ENCODE measurements at regions not wholly inside any gene's neighbourhood (a gene's known extent, or its start where the extent isn't known, plus 50 kb on each side); places are given as distances from the start of the nearest gene placed in this dataset.

DNA sequence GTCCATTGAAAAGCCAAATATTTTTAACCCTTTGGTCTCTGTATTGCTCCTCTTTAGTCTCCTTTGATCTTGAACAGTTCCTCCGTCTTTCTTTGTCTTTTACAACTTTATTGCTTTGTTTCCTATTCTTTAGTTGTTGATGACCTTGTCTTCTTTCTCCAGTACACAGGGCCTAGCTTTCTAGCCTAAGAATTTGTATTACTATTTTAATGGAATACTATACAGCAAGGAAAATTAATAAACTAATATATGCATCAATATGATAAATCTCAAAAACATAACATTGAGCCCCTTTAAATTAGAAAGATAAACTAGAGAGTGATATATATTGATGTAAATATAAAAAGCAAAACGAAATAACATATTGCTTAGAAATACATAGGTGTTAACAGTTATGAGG is 88.7 kb downstream of the NR1D2 start:
- no peak for DNase-seq
- Histone ChIP-seq H4K12ac (ENCODE audit: low read depth, low read length) (no peak overlapping the region), H2AK5ac (ENCODE audit: low read length) (no peak overlapping the region), H2BK5ac (ENCODE audit: low read depth, low read length, poor library complexity) (no peak overlapping the region), H2AFZ (ENCODE audit: insufficient read depth, low read length, poor library complexity) (no peak overlapping the region), H2BK120ac (ENCODE audit: insufficient read depth, low read length, poor library complexity) (no peak overlapping the region), H2BK12ac (ENCODE audit: low read length) (no peak overlapping the region), H3K9me3 (ENCODE audit: insufficient read depth, low read depth, low read length) (peaks cover 2% of the 10 kb centered on the region), H3K4me1 (ENCODE audit: control insufficient read depth in 1 of 2, insufficient read depth in 2 of 2, low read length in 2 of 2) (peaks cover 0 to 2% of the 10 kb centered on the region in 2 experiments), H3K79me1 (ENCODE audit: low read length) (no peaks in the 10 kb centered on the region), H3K18ac (ENCODE audit: low read length) (no peak overlapping the region), H3K27me3 (ENCODE audit: insufficient read depth, low read length) (no peaks in the 10 kb centered on the region), H3K27ac (ENCODE audit: low read depth, low read length) (no peak overlapping the region), H4K8ac (ENCODE audit: low read depth, low read length) (no peak overlapping the region), H3K4me2 (ENCODE audit: low read length) (no peak overlapping the region), H3K9ac (ENCODE audit: low read length) (no peak overlapping the region), H3K4ac (ENCODE audit: low read depth, low read length) (no peak overlapping the region), H3K23ac (ENCODE audit: low read length) (no peak overlapping the region), H3K36me3 (ENCODE audit: control insufficient read depth in 1 of 2, insufficient read depth in 2 of 2, low read length in 2 of 2) (no peaks in the 10 kb centered on the region), H3K79me2 (ENCODE audit: control insufficient read depth, insufficient read depth, low read length, poor library complexity) (no peaks in the 10 kb centered on the region), H3K4me3 (ENCODE audit: low read depth, low read length) (no peak overlapping the region), H4K91ac (ENCODE audit: low read depth, low read length) (no peak overlapping the region), H3K14ac (ENCODE audit: low read length) (no peak overlapping the region)
- no CpG with 5 or more reads among the region's 2 CpGs for WGBS (ENCODE audit: extremely low coverage, insufficient coverage, insufficient read length)

DNA sequence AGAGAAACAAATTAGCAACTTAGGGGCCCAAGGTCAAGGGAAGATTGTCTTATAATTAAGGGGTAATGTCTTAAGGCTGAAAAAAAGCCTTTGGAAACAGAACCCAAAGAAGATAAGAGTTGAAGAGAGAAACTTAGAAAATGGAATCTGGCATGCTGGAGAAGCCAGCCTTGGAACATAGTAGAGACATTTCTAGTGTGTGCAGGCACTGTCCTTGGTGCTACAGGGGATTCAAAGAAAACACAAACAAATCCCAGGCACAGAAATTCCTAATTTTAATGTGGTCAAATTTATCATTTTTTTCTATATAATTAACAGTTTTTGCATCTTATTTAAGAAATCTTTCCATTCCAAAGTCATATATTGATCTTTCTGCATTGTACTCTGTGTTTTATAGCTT is 89.4 kb downstream of the NR1D2 start:
- no peak for DNase-seq
- Histone ChIP-seq H3K79me1 (ENCODE audit: low read length) (no peaks in the 10 kb centered on the region), H3K4me1 (ENCODE audit: control insufficient read depth in 1 of 2, insufficient read depth in 2 of 2, low read length in 2 of 2) (peaks cover 0 to 2% of the 10 kb centered on the region in 2 experiments), H3K36me3 (ENCODE audit: control insufficient read depth in 1 of 2, insufficient read depth in 2 of 2, low read length in 2 of 2) (no peaks in the 10 kb centered on the region), H3K4ac (ENCODE audit: low read depth, low read length) (no peak overlapping the region), H2BK5ac (ENCODE audit: low read depth, low read length, poor library complexity) (no peak overlapping the region), H2AK5ac (ENCODE audit: low read length) (no peak overlapping the region), H3K9me3 (ENCODE audit: insufficient read depth, low read depth, low read length) (peaks cover 2% of the 10 kb centered on the region), H2BK120ac (ENCODE audit: insufficient read depth, low read length, poor library complexity) (no peak overlapping the region), H3K4me2 (ENCODE audit: low read length) (no peak overlapping the region), H2BK12ac (ENCODE audit: low read length) (no peak overlapping the region), H4K8ac (ENCODE audit: low read depth, low read length) (no peak overlapping the region), H4K91ac (ENCODE audit: low read depth, low read length) (no peak overlapping the region), H3K9ac (ENCODE audit: low read length) (no peak overlapping the region), H3K14ac (ENCODE audit: low read length) (no peak overlapping the region), H3K18ac (ENCODE audit: low read length) (no peak overlapping the region), H2AFZ (ENCODE audit: insufficient read depth, low read length, poor library complexity) (no peak overlapping the region), H4K12ac (ENCODE audit: low read depth, low read length) (no peak overlapping the region), H3K23ac (ENCODE audit: low read length) (no peak overlapping the region), H3K27ac (ENCODE audit: low read depth, low read length) (no peak overlapping the region), H3K4me3 (ENCODE audit: low read depth, low read length) (no peak overlapping the region), H3K79me2 (ENCODE audit: control insufficient read depth, insufficient read depth, low read length, poor library complexity) (no peaks in the 10 kb centered on the region), H3K27me3 (ENCODE audit: insufficient read depth, low read length) (no peaks in the 10 kb centered on the region)

DNA sequence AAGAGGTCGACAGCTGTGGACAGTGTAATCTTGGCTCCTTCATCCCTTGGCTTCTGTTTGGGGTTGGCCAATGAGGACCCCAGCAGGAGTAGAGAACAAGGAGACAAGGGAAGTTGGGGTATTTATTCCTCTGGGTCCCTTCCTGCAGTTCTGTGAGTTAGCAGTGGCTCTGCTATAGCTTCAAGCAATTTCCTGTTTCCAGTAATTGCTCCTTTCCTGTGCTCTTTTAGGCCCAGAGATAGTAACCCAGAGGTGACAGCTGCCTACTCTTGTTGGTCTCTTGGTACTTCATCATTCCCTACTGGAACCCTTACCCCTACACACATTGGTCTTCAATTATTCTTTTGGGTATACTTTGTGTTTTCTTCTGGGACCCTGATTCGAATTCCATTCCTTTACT is 92.9 kb downstream of the NR1D2 start:
- H3K18ac ChIP-seq (ENCODE audit: low read length), result no peak overlapping the region
- H4K12ac ChIP-seq (ENCODE audit: low read depth, low read length), result no peak overlapping the region
- no peak overlapping the region for H3K9ac ChIP-seq (ENCODE audit: low read length)
- H2BK12ac ChIP-seq (ENCODE audit: low read length), result no peak overlapping the region
- H3K9me3 ChIP-seq (ENCODE audit: insufficient read depth, low read depth, low read length), result no peaks in the 10 kb centered on the region
- peaks cover 0 to 2% of the 10 kb centered on the region in 2 experiments for H3K4me1 ChIP-seq (ENCODE audit: control insufficient read depth in 1 of 2, insufficient read depth in 2 of 2, low read length in 2 of 2)
- no peak overlapping the region for H2BK5ac ChIP-seq (ENCODE audit: low read depth, low read length, poor library complexity)
- no peak overlapping the region for H3K4me3 ChIP-seq (ENCODE audit: low read depth, low read length)
- H3K4me2 ChIP-seq (ENCODE audit: low read length), result no peak overlapping the region
- H2AFZ ChIP-seq (ENCODE audit: insufficient read depth, low read length, poor library complexity), result no peak overlapping the region
- no peak overlapping the region for H3K14ac ChIP-seq (ENCODE audit: low read length)
- no peaks in the 10 kb centered on the region for H3K27me3 ChIP-seq (ENCODE audit: insufficient read depth, low read length)
- no peak overlapping the region for H3K27ac ChIP-seq (ENCODE audit: low read depth, low read length)
- no peak overlapping the region for H4K8ac ChIP-seq (ENCODE audit: low read depth, low read length)
- H2AK5ac ChIP-seq (ENCODE audit: low read length), result no peak overlapping the region
- no peak overlapping the region for H3K4ac ChIP-seq (ENCODE audit: low read depth, low read length)
- H3K23ac ChIP-seq (ENCODE audit: low read length), result no peak overlapping the region
- no peak overlapping the region for H4K91ac ChIP-seq (ENCODE audit: low read depth, low read length)
- no CpG with 5 or more reads among the region's 2 CpGs for WGBS (ENCODE audit: extremely low coverage, insufficient coverage, insufficient read length)
- no peaks in the 10 kb centered on the region for H3K36me3 ChIP-seq (ENCODE audit: control insufficient read depth in 1 of 2, insufficient read depth in 2 of 2, low read length in 2 of 2)
- no peaks in the 10 kb centered on the region for H3K79me1 ChIP-seq (ENCODE audit: low read length)
- DNase-seq, result no peak
- H2BK120ac ChIP-seq (ENCODE audit: insufficient read depth, low read length, poor library complexity), result no peak overlapping the region
- H3K79me2 ChIP-seq (ENCODE audit: control insufficient read depth, insufficient read depth, low read length, poor library complexity), result no peaks in the 10 kb centered on the region

DNA sequence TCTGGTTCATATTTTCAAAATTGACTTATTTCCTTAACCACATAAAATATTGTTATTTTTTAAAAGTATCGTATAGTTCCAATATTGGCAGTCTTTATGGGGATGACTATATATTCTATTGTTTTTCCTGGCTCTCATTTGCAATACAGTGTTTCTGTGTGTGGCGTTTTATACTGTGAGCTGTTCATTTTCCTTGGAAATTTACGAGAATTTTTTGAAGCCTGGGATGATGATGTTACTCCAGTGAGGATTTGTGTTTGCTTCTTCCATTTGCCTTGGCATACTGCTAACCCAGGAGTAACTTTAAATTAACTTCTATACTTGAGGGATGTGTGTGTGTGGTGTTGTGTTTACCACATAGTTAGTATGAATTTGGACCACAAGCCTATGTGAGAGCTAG is 95.2 kb downstream of the NR1D2 start:
- H3K79me2 ChIP-seq (ENCODE audit: control insufficient read depth, insufficient read depth, low read length, poor library complexity), result no peaks in the 10 kb centered on the region
- no peak overlapping the region for H3K4ac ChIP-seq (ENCODE audit: low read depth, low read length)
- H3K9ac ChIP-seq (ENCODE audit: low read length), result no peak overlapping the region
- H3K4me1 ChIP-seq (ENCODE audit: control insufficient read depth in 1 of 2, insufficient read depth in 2 of 2, low read length in 2 of 2), result peaks cover 0 to 2% of the 10 kb centered on the region in 2 experiments
- no peak overlapping the region for H4K12ac ChIP-seq (ENCODE audit: low read depth, low read length)
- H2BK120ac ChIP-seq (ENCODE audit: insufficient read depth, low read length, poor library complexity), result no peak overlapping the region
- H4K91ac ChIP-seq (ENCODE audit: low read depth, low read length), result no peak overlapping the region
- H3K23ac ChIP-seq (ENCODE audit: low read length), result no peak overlapping the region
- H3K14ac ChIP-seq (ENCODE audit: low read length), result no peak overlapping the region
- WGBS (ENCODE audit: extremely low coverage, insufficient coverage, insufficient read length), result no CpG with 5 or more reads among the region's 3 CpGs
- DNase-seq, result no peak
- H4K8ac ChIP-seq (ENCODE audit: low read depth, low read length), result no peak overlapping the region
- no peaks in the 10 kb centered on the region for H3K79me1 ChIP-seq (ENCODE audit: low read length)
- no peaks in the 10 kb centered on the region for H3K9me3 ChIP-seq (ENCODE audit: insufficient read depth, low read depth, low read length)
- H2AFZ ChIP-seq (ENCODE audit: insufficient read depth, low read length, poor library complexity), result no peak overlapping the region
- no peak overlapping the region for H3K4me3 ChIP-seq (ENCODE audit: low read depth, low read length)
- no peak overlapping the region for H2BK5ac ChIP-seq (ENCODE audit: low read depth, low read length, poor library complexity)
- no peak overlapping the region for H2BK12ac ChIP-seq (ENCODE audit: low read length)
- H3K4me2 ChIP-seq (ENCODE audit: low read length), result no peak overlapping the region
- H3K27ac ChIP-seq (ENCODE audit: low read depth, low read length), result no peak overlapping the region
- no peaks in the 10 kb centered on the region for H3K27me3 ChIP-seq (ENCODE audit: insufficient read depth, low read length)
- H3K18ac ChIP-seq (ENCODE audit: low read length), result no peak overlapping the region
- H2AK5ac ChIP-seq (ENCODE audit: low read length), result no peak overlapping the region
- no peaks in the 10 kb centered on the region for H3K36me3 ChIP-seq (ENCODE audit: control insufficient read depth in 1 of 2, insufficient read depth in 2 of 2, low read length in 2 of 2)

Data from trophoblast cell (in vitro differentiated cells and primary cell).